Colon (tissue), 2 donors: ENCODE measurements at regions not wholly inside any gene's neighbourhood (a gene's known extent, or its start where the extent isn't known, plus 50 kb on each side); places are given as distances from the start of the nearest gene placed in this dataset.
"Not testable (repeated sequence)": the region's sequence is repeated elsewhere in the genome, so short reads cannot be mapped to it uniquely, and the experiment has no call there.

ENCODE experiments used
- FAIRE-seq: peaks from 2 replicates; lab custom pipeline; 2012; peaks lifted over from hg19 to GRCh38; lab: Jason Lieb, UNC
- donor health status: control.
- donor health status: control.

DNA sequence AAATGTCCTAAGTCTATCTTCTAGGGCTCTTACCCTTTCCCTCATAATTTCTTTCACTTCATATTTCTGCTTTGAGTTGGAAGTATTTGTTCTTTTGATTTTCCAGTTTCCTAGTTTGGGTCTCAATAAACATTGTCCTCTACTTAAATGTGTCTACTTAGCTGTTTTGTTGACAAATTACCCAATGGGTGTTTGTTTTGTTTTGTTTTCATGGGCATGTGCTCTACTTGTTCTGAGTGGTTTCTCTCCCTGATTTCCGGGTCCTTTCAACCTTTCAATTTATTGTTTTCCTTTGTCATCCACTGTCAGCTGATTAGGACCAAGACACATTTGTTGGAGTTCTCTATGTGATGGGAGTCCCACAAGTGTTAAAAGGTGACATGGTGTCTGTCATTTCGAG is 1181.4 kb downstream of the RPA4 start:
- no peak for FAIRE-seq

DNA sequence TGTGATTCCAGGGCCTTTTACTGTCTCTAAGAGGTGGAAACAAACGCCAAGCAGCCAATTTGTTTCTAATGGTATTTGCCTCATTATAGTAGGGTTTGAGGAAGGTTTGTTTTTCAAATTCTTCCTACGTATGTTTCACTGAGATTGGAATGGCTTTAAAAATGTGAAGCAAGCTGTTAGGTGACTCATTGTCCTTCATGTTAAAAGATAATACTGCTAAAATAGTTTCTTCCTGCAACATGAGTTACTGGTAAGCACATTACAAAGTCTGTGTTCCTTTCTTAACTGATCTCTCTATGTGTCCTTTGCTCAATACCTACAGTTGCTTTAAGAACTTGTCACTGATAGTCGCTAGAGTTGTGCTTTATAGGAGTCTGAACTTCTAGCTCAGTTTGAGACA is 1183.9 kb downstream of the RPA4 start:
- FAIRE-seq = peak; percentile 53

DNA sequence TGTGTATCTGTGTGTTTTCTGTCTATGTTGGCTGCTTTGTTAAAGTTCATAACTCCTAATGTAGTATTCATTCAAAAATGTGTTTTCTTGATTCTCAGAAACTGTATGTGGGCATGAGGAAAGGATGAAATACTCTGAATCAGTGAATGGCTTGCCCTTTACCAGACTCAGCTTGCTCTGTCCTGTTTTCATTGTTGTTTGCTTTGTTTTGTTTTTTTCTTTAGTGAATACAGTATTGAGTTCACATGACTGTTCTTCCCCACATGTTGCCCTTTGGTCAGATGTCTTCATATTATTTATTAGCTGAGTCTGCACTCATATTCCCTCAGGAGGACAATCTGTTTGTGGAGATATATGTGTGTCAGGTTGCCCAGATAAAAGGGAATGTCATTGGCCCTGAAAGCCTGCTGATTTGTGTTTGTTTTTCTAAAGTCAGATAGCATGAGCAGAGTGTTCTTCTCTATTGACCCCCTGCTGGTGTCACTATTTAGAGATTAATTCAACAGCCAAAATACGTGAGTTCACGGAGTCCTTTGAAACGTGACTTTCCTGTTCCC is 1184.4 kb downstream of the RPA4 start:
- no peak for FAIRE-seq

DNA sequence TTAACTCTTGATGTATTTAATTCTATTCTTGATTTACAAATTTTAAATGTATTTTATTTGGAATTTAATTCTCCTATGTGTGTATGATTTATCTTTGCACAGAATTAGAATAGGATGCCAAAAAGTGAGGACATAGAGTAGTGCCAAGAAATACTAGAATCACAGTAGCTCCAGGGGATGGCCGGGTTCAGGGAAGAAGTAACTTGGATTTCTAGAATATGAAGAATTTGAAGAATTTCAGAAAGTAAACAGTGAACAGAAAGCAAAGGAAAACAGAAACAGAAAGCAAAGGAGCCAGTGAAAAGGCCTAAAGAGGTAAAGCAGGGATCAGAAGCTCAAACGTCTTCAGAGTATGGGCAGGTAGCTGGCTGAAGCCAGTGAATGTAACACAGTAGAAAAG is 1187.6 kb downstream of the RPA4 start:
- FAIRE-seq = no peak

DNA sequence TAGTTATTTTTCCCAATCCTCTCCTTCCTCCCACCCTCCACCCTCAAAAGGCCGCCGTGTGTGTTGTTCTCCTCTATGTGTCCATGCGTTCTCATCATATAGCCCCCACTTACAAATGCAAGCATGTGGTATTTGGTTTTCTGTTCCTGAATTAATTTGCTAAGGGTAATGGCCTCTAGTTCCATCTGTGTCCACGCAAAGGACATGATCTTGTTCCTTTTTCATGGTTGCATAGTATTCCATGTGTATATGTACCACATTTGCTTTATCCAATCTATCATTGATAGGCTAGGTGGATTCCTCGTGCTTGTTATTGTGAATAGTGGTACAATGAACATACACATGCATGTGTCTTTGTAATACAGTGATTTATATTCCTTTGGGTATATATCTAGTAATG is 1193.7 kb downstream of the RPA4 start:
- no peak for FAIRE-seq

DNA sequence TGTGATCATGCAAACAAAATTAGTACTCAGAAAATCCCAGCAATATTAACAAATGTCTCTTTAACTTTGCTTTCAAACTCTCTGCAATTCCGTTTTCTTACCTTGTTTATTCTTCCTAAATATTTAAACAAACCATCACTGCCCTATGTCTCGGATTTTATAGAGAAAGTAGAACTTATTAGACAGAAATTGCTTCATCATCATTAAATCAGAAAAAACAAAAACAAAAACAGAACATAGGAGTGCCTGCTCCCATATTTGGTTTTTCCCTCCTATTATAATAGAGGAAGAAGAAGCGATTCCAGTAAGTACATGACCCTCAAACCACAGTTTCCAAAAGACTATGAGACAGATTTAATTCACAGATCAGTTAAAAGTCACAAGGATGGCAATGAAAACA is 1228.0 kb downstream of the RPA4 start:
- no peak for FAIRE-seq

DNA sequence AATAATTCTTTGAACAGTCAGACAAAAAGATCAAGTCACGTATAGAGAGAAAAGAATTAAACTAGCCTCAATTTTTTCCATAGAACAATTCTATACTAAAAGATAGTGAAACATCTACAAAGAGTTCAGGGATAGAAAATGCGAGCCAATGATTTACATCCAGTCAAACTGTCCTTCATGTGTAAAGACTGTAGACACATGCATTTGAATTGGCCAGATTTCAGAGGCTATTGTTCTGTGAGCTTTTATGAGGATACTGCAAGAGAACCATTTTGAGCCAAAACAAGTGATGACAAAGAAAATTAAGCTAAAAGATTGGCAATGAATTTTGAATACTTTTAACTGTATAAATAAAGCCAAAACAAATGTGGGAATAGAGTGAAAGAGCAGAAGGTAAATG is 1230.3 kb downstream of the RPA4 start:
- FAIRE-seq = no peak

DNA sequence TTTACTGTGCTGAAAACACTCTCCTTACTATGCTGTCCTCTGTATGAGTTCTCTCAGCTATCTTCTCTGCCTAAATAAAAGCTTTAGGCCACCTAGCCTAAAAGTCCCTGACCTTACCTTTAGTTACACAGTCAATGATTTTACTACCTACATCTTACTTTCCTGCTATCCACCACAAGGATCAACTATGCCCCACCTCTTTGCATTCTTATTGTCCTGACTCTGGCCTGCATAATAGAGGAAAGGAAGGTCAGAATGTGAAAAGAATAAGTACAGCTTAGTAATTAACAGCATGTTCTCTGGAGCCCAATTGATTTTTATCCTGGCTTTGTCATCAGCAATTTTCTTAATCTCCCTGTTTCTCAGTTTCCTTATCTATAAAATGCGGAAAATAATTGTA is 1257.8 kb downstream of the RPA4 start:
- no peak for FAIRE-seq

DNA sequence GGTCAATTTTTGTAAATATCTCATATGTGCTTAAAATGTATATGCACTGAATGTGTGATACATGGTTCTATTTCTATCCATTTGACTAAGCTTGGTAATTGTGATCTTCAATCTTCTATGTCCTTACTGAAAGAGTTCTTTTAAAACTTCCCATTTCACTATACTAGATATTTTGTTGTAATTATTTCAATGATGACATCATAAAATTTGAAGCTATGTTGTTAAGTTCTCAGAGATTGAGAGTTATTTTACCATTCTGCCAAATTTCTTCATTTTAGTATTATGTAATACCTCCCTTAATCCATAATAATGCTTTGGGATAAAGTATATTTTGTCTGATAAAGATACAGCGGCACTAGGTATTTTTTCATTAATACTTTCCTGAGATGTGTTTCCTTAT is 1307.3 kb downstream of the RPA4 start:
- no peak for FAIRE-seq

DNA sequence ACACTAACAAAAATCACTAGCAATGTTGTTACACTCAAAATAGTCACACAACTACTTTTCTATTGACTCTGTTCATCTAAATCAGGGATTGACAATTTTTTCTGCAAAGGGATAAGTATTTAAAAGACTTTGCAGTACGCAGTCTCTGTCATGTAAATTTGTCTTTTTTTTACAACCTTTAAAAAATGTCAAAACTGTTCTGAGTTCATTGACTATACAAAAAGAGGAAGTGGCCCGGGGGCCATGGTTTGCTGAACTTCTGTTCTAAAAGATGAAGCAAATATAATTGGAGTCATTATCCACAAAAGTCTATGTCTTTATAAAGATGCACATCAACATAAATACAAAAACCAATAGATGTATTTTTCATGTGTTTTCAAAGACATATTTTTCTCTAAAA is 1310.3 kb downstream of the RPA4 start:
- no peak for FAIRE-seq

DNA sequence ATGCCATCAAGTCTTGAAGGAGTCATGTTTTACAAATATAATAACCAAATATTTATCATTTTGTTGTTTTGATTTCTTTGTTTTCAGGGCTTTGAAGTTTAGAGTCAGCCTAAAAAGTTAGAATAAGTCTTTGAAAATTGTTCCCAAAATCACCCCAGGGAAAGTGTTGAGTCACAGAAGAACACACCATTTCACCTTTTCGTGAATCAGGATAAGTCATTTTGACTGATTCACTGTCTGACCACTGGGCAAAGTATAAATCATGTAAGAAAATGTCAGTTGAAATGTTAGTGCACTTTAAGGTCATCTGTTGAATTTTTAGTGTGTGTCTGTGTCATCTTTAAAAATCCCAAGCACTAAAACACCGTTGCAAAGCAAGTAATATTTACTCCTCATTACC is 1320.1 kb downstream of the RPA4 start:
- no peak for FAIRE-seq

DNA sequence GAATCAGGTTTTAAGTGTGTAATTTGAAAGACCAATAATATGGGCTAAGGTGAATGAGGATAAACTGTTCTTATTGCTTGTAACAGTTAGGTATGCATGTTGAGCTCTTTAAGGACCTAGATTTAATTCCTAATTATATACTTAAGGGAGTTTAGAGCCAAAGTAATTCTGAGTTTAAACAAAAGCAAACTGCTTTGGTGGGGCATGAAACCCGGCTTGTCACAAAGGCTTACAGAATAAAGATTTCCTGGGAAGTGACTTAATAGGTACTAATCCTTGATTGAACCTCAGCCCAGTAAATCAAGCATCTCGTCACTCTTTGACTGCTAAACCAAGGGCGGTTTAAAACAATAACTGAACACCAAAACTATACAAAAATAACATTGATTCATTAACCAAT is 1324.2 kb downstream of the RPA4 start:
- FAIRE-seq = no peak

DNA sequence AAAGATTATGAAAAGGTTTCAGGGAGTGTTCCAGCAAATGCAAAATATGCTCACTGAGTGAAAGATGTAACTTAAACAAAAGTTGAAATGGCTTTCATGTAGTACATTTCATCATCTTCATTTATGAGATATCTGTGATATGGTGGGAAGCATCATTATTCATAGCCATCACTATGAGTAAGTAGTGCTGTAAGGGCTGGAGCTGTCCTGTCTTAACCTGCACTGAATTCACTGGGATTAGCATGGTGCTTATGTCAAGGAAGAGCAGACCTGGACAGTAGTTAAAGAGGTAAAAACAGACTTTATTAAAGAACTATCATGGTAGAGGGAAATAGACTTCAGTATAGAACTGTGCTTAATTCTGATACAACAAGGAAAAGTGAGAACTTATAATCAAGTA is 1347.3 kb downstream of the RPA4 start:
- no peak for FAIRE-seq

DNA sequence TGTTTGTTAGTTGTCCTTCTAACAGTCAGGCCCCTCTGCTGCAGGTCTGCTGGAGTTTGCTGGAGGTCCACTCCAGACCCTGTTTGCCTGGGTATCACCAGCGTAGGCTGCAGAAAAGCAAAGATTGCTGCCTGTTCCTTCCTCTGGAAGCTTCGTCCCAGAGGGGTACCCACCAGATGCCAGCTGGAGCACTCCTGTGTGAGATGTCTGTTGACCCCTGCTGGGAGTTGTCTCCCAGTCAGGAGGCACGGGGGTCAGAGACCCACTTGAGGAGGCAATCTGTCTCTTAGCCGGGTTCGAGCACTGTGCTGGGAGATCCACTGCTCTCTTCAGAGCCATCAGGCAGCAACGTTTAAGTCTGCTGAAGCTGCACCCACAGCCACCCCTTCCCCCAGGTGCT is 1356.4 kb downstream of the RPA4 start:
- not testable (repeated sequence) for FAIRE-seq

DNA sequence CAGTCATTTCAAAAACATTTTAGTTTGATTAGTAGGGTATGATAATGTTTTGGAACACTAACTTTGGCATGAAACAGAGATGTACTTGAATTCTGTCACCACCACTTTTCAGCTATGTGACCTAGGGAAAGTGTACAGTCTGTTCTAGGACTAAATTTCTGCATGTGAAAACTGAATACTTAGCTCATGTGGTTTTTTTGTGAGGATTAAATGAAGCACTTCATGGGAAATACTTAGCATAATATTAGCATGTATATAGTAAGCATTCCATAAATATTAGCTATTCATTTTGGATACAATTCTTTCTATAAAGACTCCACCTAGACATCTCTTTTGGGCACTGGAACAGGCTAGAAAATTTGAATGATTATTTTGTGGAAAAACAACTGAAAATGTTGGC is 1379.4 kb downstream of the RPA4 start:
- no peak for FAIRE-seq

DNA sequence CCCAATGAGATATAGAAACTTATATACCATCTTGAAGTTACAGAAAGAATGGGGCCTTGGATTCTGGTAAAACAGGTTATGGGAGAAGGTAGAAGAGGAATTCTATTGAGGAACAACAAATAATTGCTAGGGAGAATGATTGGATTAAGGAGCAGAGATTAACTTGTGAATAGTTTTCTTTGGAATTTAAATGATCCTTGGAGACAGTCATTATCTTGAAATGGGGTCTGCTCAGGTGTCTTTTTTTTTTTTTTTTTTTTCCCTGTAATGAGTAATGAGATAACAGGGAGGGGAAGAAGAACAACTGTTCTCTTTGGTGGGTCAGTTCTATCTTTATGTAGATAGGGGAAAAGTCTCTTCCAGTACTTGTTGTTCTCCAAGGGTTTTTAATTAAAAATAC is 1406.0 kb downstream of the RPA4 start:
- no peak for FAIRE-seq

DNA sequence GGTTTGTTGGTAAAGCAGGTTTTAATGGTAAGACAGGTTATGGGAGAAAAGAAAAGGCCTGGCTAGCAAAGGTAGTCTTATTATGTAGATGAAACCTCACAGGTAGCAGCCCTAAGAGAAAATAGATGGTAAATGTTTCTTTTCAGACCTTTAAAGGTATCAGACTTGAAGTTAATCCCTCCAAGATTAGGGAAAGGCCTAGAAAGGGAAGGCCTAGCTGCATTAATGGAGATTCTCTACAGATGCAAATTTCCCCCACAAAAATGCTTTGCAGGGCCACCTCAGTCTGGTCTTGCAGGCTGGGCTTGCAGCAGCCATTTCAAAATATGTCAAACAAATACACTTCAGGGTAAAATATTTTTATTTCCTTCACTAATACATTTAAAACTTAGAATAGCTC is 1410.6 kb downstream of the RPA4 start:
- FAIRE-seq = no peak

DNA sequence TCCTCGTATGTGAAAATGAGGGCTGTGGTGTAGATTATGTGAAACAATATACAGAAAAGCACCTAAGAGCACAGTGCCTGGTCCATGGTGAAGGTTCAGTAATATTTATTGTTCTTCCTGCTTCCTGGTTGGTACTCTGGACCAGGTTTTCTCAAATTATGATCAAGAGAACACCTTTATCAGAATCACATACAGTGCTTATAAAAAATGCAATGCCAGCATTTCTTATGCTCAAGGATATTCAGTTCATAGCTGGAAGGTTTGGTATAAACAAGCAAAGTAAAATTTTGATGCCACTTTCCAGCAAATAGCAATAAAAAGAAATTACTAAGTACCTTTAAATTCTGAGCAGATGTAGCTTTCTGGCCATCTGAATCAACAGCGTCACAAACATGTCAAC is 1412.4 kb downstream of the RPA4 start:
- FAIRE-seq = no peak

DNA sequence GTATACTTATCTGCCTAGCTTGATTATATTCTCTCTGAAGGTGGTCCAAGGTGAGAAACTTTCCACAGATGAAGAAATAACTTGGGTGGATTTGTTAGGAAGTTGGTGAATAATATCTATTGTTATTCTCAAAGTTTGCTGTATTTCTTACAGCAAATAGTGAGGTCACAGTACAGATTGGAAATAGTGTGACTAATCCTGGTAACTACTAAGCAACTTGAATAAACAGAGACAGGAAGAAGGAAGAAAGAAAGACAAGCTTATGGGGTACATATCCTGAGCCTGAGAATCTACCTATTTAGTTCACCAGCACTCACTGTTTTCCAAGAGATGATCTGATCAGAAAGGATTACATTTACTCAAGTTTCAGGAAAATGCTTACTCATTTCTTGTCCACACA is 1416.1 kb downstream of the RPA4 start:
- no peak for FAIRE-seq

DNA sequence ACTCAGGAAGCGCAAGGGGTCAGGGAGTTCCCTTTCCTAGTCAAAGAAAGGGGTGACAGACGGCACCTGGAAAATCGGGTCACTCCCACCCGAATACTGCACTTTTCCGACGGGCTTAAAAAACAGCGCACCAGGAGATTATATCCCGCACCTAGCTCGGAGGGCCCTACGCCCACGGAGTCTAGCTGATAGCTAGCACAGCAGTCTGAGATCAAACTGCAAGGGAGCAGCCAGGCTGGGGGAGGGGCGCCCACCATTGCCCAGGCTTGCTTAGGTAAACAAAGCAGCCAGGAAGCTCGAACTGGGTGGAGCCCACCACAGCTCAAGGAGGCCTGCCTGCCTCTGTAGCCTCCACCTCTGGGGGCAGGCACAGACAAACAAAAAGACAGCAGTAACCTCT is 1416.8 kb downstream of the RPA4 start:
- FAIRE-seq = not testable (repeated sequence)

DNA sequence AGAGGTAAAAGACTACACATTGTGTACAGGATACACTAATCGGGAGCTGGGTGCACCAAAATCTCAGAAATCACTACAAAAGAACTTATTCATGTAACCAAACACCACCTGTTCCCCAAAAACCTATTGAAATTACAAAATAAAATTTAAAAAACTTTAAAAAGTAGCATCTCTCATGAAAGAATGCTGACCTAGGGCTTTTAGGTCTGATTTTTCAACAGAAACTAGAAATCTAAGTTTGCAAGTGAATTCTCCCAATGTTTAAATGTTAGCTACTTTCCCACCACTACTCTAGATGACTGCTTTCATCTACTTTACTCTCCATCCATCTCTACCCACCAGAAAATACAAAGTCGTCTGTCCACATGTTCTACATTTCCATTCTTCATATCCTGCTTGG is 1447.7 kb downstream of the RPA4 start:
- FAIRE-seq = no peak

DNA sequence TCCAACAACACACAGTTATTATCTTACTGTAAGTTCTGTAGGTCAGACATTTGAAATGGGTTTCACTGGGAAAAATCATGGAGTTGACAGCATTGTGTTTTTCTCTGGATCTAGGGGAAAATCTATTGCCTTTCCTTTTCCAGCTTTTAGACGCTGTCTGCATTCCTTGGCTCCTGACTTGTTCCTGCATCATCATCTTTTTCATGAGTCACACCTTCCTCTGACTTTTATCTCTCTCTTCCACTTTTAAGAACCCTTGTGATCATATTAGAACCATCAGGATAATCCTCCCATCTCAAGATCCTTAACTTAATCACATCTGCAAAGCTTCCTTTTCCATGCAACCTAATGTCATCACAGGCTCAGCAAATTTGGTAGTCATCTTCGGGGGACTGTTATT is 1454.8 kb downstream of the RPA4 start:
- FAIRE-seq = no peak

DNA sequence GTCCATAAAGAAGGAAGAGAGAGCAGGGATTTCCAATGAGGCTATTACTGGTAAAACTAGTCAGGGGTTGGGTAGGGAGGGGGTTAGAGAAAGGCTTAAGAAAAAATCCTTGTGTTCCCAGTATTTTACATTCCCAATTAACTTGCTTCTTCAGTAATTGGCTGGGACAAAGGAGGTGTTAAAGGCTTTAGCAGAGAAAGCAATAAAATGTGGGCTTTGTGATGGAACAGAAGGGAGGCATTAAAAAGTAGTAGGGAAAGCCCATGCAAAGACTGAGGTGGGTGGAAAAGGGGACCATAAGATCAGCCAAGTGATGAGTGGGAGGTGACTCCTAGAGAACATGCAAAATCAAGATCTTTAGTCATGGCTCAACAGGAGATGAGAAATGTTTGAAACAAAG is 1467.2 kb downstream of the RPA4 start:
- no peak for FAIRE-seq

DNA sequence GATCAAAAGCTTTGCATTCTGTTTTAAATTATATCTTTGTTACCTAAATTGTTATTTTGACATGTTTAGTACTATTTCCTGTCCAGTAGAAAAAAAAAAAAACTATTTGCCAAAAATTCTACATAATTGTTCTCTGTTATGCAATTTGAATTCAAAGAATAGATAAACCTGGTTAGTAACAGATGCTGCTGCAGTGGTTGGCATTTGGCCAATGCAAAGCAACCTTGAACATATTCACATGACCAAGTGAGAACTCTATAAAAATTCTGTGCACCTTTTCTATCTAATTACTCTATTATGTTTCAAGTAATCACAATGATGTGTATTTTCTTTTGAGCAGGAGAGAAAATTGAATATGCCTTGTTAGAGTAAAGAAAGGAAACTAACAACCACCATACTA is 1473.4 kb downstream of the RPA4 start:
- no peak for FAIRE-seq

DNA sequence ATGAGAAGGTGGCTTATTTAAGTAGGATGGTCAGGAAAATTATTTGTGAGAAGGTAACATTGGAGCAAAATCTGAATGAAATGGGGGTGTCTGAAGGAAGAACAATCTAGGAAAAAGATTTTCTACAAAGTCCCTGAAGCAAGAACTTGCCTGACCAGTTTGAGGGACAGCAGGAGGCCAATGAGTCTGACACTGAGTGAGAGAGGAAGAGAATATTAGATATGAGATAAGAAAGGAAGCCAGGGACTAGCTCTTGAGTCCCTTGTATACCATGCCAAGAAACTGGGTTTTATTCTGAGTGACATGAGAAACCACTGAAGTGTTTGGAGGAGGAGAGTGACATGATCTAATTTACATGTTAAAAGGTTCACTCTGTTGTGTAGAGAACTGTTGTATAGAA is 1478.9 kb downstream of the RPA4 start:
- FAIRE-seq = no peak
